Fibroblast of lung (primary cell): ENCODE measurements at regions not wholly inside any gene's neighbourhood (a gene's known extent, or its start where the extent isn't known, plus 50 kb on each side); places are given as distances from the start of the nearest gene placed in this dataset.

Experiments used
- EZH2 ChIP-seq: IDR thresholded peaks from 2 replicates; pipeline ENCODE4 v1.5.1; 2012; ENCODE audit warnings: low read length, control low read depth, mild to moderate bottlenecking; ENCODE audit errors: missing control alignments
- TF ChIP-seq, protein P1 (sequence below), 2 donors: IDR thresholded peaks in 1 of 2; conservative IDR thresholded peaks in 1 of 2; 1 replicate in 1 of 2; 2 replicates in 1 of 2; pipeline ENCODE4 v1.5.1; 2011 to 2012; ENCODE audit warnings: low read length in 2 of 2, control low read depth in 1 of 2, inconsistent platforms in 1 of 2, low read depth in 1 of 2, mild to moderate bottlenecking in 1 of 2

DNA sequence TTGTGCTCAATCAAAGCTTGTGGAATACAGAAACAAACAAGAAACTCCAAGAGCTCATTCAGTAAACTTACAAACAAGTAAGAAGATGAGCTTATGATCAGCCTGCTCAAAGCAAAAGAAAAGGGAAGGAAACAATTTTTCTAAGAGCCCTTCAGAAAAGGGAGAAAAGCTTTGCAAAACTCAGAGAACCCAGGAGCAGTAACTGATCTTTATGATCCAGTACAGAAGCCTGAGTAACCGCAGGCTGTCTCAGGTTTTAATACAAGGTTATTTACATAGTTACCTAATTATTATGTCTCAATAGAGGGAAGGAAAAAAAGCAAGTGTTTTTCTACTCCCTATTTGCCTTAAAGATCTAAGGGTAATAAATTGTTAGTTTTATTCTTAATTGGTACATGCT lies 226.5 kb downstream of the MAFB start:
- TF ChIP-seq EZH2 = no peak
- TF ChIP-seq, protein P1, sequence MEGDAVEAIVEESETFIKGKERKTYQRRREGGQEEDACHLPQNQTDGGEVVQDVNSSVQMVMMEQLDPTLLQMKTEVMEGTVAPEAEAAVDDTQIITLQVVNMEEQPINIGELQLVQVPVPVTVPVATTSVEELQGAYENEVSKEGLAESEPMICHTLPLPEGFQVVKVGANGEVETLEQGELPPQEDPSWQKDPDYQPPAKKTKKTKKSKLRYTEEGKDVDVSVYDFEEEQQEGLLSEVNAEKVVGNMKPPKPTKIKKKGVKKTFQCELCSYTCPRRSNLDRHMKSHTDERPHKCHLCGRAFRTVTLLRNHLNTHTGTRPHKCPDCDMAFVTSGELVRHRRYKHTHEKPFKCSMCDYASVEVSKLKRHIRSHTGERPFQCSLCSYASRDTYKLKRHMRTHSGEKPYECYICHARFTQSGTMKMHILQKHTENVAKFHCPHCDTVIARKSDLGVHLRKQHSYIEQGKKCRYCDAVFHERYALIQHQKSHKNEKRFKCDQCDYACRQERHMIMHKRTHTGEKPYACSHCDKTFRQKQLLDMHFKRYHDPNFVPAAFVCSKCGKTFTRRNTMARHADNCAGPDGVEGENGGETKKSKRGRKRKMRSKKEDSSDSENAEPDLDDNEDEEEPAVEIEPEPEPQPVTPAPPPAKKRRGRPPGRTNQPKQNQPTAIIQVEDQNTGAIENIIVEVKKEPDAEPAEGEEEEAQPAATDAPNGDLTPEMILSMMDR (conservative IDR thresholded peaks at IDR 0.05 in 1 of 2, IDR thresholded peaks at IDR 0.05 in 1 of 2; ENCODE audit: low read depth in 1 of 2, low read length in 2 of 2) = no peak
